HG03060 (cell line): ENCODE measurements at regions not wholly inside any gene's neighbourhood (a gene's known extent, or its start where the extent isn't known, plus 50 kb on each side); places are given as distances from the start of the nearest gene placed in this dataset.
"Not testable (repeated sequence)": the region's sequence is repeated elsewhere in the genome, so short reads cannot be mapped to it uniquely, and the experiment has no call there.

Experiments used
- ATAC-seq: cut with Tn5 transposase; IDR thresholded peaks from one replicate; pipeline ENCODE4 v1.9.1; 2021; ENCODE audit warnings: low read depth, moderate number of reproducible peaks; ENCODE audit not compliant: unreplicated experiment

DNA sequence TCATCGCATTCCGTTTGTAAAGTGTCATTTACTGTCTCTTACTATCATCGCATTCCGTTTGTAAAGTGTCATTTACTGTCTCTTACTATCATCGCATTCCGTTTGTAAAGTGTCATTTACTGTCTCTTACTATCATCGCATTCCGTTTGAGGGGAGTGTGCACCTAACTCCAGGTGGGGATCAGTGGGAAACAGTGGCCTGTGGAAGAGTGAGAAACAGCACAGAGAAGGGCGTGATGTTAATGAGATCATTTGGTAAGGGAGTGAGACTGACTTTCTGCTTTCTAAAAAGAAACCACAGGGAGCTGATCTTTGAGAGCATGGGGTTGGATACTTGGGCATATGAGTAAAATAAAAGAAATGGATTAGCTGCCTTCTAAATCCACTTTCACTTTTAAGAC lies 77.5 kb upstream of the ZPLD1 start:
- not testable (repeated sequence) for ATAC-seq

DNA sequence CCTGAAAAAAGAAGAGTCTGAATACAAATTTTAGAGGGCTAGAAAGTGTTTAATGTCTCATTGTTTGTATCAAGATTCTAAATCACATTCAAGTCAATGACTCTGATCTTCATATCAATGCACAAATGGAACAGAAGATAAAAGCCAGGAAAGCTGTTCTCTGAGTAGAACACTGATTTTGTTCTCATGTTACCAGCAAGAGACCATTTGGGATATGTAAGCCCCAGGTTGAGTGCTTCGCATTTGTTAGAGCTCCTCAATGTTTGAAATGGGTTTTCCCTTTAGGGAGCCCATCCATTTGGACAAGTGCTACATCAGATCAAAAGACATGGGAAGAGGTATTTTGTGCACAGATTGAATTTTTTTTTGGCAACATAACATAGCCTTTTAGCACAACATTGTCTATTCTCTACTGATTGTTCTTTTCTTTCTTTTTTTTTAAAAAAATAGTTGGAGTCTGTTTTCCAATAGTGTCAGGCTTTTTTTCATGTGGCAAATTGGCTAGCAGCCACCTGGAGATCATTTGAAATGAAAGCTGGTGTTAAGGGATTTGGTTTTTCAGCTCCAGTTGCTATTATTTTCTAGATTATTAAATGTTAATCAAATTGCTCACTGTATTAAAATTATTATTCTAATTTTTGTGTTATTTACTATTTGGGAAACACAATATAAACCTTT lies 74.5 kb upstream of the ZPLD1 start:
- ATAC-seq, result no peak

DNA sequence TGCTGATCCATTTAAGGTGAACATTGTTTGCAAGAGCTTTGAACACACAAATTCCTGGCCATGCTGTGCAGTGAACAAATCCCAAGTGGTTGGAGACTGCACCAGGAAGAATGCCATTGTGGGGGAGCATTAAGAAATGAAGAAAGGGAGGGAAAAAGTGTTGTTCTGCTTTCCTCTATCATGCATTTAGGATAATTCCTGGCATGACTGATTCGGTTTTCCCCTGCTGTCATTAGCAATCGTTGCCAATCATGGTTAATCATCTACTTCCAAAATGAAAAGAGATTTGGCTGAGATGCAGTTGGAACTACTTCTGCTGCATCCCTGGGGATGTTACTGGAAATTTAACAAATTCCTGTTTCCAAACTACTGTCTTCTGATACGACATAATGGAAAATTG lies 73.7 kb upstream of the ZPLD1 start:
- no peak for ATAC-seq

DNA sequence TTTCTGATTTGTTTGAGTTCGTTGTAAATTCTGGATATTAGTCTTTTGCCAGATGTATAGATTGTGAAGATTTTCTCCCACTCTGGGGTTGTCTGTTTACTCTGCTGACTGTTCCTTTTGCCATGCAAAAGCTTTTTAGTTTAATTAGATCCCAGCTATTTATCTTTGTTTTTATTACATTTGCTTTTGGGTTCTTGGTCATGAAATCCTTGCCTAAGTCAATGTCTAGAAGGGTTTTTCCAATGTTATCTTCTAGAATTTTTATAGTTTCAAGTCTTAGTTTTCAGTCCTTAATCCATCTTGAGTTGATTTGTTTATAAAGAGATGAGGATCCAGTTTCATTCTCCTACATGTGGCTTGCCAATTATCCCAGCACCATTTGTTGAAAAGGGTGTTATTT lies 68.7 kb upstream of the ZPLD1 start:
- ATAC-seq, result not testable (repeated sequence)

DNA sequence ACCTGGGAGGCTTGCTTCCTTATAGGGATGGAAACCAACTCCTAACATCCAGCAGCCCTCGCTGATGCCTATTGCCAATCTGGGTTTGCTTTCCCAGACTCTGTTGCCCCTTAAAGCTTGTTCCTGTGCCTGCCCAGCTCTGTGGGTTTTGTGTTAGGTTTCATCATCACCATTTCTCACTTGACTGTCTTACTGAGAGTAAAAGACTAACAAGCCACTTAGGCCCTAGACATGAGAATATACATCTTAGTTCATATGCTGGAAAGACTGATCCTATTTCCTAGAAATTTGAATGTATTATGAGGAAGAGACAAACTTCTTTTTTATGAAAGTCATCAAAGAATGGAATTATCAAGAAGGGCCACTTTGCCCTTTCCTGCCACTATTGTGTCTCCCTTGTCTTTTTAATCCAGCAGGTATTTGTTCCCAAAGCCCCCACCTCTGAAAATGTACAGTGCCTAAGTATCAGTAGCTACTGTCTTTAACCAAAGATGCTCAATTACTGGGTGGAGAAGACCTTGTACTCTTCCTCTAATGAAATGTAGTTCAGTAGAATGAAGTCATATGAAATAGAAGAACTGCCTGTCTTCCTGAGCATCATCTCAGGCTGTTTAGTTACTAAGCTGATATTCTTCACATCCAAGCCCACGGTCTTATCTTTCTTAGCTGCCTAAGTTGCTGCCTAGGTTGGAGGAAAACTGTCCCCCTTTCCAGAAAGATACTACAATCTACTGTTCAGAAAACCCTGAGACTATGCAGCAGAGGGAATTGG lies 59.8 kb upstream of the ZPLD1 start:
- ATAC-seq, result no peak

DNA sequence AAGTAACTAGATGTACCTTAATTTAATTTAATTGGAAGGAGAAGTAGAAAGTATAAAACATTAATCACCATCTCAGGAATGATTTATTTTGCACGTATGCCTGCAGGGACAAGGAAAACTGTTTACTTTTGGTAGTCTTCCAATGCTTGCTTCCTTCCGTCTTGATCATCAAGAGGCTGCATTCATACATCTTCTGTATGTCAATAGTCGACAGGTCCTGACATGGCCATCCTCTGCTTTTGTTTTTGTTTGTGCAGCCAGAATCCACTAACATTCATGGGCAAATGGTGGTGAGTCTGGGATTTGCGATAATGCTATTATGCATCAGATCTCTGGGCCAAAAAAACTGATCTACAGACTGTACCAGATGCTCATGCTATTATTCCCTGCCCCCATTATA lies 56.6 kb upstream of the ZPLD1 start:
- no peak for ATAC-seq

DNA sequence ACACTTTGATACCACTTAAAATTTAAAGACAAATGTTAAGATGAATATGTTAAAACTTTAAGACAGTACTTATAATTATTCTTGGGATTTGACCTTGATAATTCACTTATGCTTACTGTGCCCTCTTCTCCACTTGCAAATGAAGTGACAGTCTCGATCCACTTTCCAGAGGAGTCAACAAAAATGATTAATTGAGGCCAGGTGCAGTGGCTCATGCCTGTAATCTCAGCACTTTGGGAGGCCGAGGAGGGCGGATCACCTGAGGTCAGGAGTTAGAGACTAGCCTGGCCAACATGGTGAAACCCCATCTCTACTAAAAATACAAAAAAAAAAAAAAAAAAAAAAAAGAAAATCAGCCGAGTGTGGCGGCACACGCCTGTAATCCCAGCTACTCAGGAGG lies 52.6 kb upstream of the ZPLD1 start:
- not testable (repeated sequence) for ATAC-seq
